Mucosa of gallbladder (tissue), 1 donor: ENCODE measurements at regions not wholly inside any gene's neighbourhood (a gene's known extent, or its start where the extent isn't known, plus 50 kb on each side); places are given as distances from the start of the nearest gene placed in this dataset.

Source experiments
- DNase-seq: peaks from one replicate; pipeline ENCODE4 v3.0.0-alpha.2; 2020; ENCODE audit warnings: low spot score
- donor health status: DM: no; HTN: no; CAD: no.

- DNase-seq = no peak
Measured at GRCh38 chr3:72698154-72698917, 149.9 kb downstream of the SHQ1 start.

- DNase-seq = no peak
Measured at GRCh38 chr3:72697717-72698116, 150.5 kb downstream of the SHQ1 start.

GRCh38 chr3:72696815-72697214 is 151.4 kb downstream of the SHQ1 start:
- DNase-seq = no peak

- no peak for DNase-seq
Measured at GRCh38 chr3:72694398-72694797, 153.8 kb downstream of the SHQ1 start.

- no peak for DNase-seq
Measured at GRCh38 chr3:72692990-72693389, 155.3 kb downstream of the SHQ1 start.

- no peak for DNase-seq
Measured at GRCh38 chr3:72690629-72691028, 157.6 kb downstream of the SHQ1 start.

GRCh38 chr3:72682936-72683452 is 165.3 kb downstream of the SHQ1 start:
- peak; percentile 27 for DNase-seq

- DNase-seq = no peak
Measured at GRCh38 chr3:72681598-72681997, 166.6 kb downstream of the SHQ1 start.

GRCh38 chr3:72680766-72681165 is 167.5 kb downstream of the SHQ1 start:
- DNase-seq = no peak

GRCh38 chr3:72679540-72680198 is 168.6 kb downstream of the SHQ1 start:
- DNase-seq = no peak

- peak; percentile 24 for DNase-seq
Measured at GRCh38 chr3:72678867-72679266, 169.4 kb downstream of the SHQ1 start.

- DNase-seq = no peak
Measured at GRCh38 chr3:72678380-72678779, 169.9 kb downstream of the SHQ1 start.

GRCh38 chr3:72675243-72675642 is 173.0 kb downstream of the SHQ1 start:
- no peak for DNase-seq

- DNase-seq = no peak
Measured at GRCh38 chr3:72673011-72673771, 175.1 kb downstream of the SHQ1 start.

GRCh38 chr3:72669224-72669623 is 179.0 kb downstream of the SHQ1 start:
- DNase-seq = no peak

- no peak for DNase-seq
Measured at GRCh38 chr3:72666447-72666755, 181.8 kb downstream of the SHQ1 start.

GRCh38 chr3:72665701-72666446 is 182.4 kb downstream of the SHQ1 start:
- peak; percentile 42 for DNase-seq

GRCh38 chr3:72665103-72665502 is 183.1 kb downstream of the SHQ1 start:
- DNase-seq = no peak

GRCh38 chr3:72664184-72664975 is 183.9 kb downstream of the SHQ1 start:
- DNase-seq = no peak

GRCh38 chr3:72663429-72663828 is 184.8 kb downstream of the SHQ1 start:
- no peak for DNase-seq

- peak; percentile 81 for DNase-seq
Measured at GRCh38 chr3:72661115-72661457, 187.2 kb downstream of the SHQ1 start.
